GM06990 (cell line): ENCODE measurements at regions not wholly inside any gene's neighbourhood (a gene's known extent, or its start where the extent isn't known, plus 50 kb on each side); places are given as distances from the start of the nearest gene placed in this dataset.

Source experiments
- DNase-seq: peaks from one replicate; pipeline ENCODE4 v3.0.0-alpha.2; 2011; ENCODE audit not compliant: insufficient read length; ENCODE audit errors: extremely low read depth
- H3K27me3 ChIP-seq: replicated peaks from 2 replicates; pipeline ENCODE4 v1.6.0; 2011; ENCODE audit warnings: low read length; ENCODE audit not compliant: control insufficient read depth, insufficient read depth
- H3K36me3 ChIP-seq: 2 replicates; pipeline ENCODE4 v1.5.1; 2011; ENCODE audit warnings: low read length; ENCODE audit not compliant: control insufficient read depth, insufficient read depth
- H3K4me3 ChIP-seq: replicated peaks from 2 replicates; pipeline ENCODE4 v1.5.1; 2011; ENCODE audit warnings: low read depth, mild to moderate bottlenecking, control low read depth, low read length
- TF ChIP-seq, protein P1 (sequence below): IDR thresholded peaks from 2 replicates; pipeline ENCODE4 v1.5.1; 2011; ENCODE audit warnings: low read length, control low read depth, mild to moderate bottlenecking, inconsistent platforms; ENCODE audit not compliant: insufficient read depth, poor library complexity, severe bottlenecking

DNA sequence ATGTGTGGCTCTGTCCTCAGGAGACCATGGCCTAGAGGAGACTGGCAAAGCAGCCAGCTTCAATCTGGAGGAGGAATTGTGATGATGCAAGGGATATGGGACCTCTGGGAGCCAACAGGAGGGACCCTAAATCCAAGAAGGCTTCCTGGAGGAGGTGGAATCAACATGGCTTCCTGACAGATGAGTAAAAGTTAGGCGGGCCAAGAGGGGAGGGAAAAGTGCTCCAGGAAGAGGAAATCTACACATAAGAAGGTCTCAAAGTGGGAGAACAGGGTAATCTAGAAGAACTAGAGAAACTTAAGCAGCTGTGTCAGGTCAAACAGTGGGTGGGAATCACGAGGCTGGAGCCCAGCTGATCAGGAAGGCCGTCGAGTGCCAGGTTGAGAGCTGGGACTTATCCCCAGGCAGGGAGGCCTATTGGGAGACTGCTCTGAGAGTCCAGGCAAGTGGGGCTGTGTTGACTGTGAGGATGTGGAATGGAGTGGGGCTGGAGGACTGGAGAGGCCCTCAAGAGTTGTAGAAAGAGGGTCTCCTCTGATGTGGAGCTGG lies 119.1 kb downstream of the C9orf50 start:
- DNase-seq: no peak

DNA sequence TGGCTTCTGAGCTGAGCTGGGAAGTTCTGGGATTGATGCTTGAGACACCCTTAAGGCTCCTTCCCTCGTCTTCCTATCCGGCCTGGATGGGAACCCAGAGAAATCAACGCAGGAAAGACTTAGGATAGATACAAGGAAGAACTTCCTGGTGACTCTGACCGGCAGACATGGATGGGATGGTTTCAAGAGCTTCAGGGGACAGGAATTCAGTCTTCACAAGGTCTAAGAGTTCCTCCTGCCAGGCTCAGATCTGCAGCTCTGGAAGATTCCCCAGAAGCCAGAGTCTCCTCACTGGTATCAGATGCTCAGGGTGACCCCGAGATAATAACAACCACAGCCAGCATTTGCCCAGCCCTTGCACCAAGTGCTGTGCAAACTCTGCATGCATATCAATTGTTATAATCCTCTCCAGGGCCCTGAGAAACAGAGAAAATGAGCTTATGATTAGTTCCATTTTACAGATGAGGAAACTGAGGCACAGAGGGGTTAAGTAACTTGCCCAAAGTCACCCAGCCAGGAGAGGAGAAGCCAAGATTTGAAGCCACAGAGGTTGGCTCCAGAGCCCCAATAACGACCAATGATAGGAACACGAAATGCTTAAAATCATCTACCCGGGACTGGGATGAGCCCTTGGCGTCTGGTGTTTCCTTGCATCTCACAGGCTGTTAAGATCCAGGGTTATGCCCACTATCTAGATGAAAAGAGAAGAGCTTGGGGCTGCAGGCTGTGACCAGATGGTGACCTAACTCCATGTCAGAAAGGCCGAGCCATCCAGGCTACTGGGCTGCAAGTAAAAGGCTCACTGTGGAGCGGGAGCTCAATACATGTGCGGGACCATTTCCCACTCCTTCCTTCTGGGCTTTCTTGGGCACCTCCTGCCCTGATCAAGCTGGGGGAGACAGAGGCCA lies 119.8 kb downstream of the C9orf50 start:
- Histone ChIP-seq H3K4me3 (no peak overlapping the region), H3K36me3 (no peaks in the 10 kb centered on the region), H3K27me3 (no peaks in the 10 kb centered on the region; the same call in 1 of the 2 replicates)
- DNase-seq: no peak
- TF ChIP-seq, protein P1, sequence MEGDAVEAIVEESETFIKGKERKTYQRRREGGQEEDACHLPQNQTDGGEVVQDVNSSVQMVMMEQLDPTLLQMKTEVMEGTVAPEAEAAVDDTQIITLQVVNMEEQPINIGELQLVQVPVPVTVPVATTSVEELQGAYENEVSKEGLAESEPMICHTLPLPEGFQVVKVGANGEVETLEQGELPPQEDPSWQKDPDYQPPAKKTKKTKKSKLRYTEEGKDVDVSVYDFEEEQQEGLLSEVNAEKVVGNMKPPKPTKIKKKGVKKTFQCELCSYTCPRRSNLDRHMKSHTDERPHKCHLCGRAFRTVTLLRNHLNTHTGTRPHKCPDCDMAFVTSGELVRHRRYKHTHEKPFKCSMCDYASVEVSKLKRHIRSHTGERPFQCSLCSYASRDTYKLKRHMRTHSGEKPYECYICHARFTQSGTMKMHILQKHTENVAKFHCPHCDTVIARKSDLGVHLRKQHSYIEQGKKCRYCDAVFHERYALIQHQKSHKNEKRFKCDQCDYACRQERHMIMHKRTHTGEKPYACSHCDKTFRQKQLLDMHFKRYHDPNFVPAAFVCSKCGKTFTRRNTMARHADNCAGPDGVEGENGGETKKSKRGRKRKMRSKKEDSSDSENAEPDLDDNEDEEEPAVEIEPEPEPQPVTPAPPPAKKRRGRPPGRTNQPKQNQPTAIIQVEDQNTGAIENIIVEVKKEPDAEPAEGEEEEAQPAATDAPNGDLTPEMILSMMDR: no peak

More for the DNA sequence above, 119.1 kb downstream of the C9orf50 start:
- TF ChIP-seq, protein P1: no peak
- H3K27me3 ChIP-seq: no peaks in the 10 kb centered on the region; the same call in 1 of the 2 replicates
- H3K4me3 ChIP-seq: no peak overlapping the region
- H3K36me3 ChIP-seq: no peaks in the 10 kb centered on the region

DNA sequence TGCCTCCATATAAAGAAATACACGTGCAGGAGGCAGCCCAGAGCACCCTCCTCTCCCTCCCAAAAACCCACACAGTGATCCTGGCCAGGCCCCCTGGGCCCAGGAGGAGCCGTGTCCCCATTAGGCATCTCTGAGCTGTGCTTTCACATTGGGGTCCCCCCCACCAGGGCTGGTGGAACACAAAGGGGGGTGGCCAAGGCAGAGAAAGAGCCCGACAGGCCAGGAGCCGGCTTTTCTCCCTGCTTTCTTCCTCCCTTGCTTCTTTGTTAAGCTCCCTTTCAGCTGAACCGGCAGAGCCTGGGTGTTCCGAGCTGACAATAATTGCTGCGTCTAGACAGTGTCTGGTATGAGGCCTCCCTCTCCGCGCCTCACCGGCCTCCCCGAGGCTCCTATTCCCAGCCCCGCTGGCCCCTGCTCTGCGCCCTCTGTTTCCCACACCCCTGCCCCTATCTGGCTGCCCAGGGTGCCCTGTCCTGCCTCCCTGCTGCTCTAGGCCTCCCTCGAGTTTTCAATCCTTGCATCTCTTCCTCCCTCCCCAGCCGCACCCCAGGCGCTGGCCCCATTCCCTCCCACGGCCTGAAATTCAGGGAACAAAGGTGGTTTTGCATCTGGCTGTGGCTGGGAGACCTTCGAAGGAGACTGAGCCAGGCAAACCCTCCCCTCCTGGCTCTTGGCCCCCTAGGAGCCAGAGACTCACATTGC lies 120.6 kb downstream of the C9orf50 start:
- Histone ChIP-seq H3K4me3 (no peak overlapping the region), H3K27me3 (peaks cover 3% of the 10 kb centered on the region; the same call in 1 of the 2 replicates), H3K36me3 (no peaks in the 10 kb centered on the region)
- DNase-seq: no peak
- TF ChIP-seq, protein P1: no peak

DNA sequence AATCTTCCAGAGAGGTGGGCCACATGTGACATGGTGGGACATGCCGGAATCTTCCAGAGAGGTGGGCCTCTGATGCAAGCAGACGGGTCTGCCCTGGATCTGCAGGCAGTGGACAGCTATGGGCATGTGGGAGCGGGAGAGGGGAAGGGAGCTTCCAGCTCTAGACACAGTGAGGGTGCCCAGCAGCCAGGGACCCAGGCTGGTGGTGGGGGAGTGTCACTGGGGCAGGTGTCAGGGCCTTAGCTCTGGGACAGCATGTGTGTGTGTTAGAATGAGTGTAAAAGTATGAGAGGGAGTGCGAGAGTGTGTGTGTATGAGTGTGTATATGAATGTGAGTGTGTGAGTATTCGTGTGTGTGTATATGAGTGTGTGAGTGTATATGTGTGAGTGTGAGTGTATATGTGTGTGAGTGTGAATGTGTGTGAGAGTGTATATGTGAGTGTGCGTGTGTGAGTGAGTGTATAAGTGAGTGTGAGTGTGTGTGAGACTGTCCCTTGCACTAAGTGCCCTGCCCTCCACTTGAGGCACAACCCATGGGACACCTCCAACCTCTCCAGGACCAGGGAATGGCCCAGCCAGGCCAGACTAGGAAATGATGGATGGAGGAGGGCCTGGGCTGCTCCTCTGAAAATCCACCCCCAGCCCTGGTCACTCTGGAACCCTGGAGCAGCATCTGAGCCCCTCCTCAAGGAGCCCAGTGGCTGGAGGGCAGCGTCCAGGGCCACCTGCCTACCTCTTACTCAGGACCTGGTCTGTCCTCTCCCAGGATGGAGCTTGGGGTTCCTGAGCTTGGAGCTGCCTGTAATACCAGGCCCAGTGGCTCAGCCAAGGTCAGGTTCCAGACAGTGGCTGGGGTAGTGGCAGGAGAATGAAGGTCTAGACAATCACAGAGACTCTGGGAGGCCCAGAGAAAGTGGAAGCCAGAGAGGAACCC lies 122.2 kb downstream of the C9orf50 start:
- Histone ChIP-seq H3K27me3 (peaks cover 3% of the 10 kb centered on the region; the same call in 1 of the 2 replicates), H3K4me3 (no peak overlapping the region), H3K36me3 (no peaks in the 10 kb centered on the region)
- no peak for DNase-seq
- TF ChIP-seq, protein P1: no peak

DNA sequence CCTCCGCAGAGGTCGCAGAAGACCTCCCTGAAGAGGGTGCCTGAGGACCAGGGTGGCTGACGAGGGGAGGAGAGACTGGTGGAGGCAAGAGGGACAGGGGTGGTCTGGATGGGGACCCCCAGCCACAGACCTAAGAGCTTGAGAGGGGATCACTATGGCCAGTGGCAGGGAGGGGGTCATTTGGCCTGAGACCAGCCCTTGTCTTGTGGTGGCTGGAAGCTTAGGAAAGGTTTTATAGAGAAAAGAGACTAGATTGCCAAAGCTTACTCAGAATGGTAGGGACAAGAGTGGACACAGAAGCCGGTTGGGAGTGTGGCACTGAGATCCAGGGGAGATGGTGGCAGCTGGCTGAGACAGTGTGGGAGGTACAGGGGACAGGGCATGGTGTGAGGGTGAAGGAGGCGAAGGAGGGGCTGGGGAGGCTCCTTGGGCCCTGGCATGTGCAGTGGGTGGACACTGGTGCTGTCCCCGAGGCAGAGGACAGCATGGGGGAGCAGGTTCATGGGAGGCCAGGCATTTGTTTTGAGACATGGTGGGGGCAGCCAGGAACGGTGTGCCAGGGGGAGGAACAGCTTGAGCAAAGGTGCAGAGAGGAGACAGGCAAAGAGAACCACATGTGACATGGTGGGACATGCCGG lies 123.0 kb downstream of the C9orf50 start:
- Histone ChIP-seq H3K36me3 (no peaks in the 10 kb centered on the region), H3K27me3 (peaks cover 3% of the 10 kb centered on the region), H3K4me3 (no peak overlapping the region)
- TF ChIP-seq, protein P1: no peak
- DNase-seq: no peak
